Chondrocyte (in vitro differentiated cells): ENCODE measurements at regions not wholly inside any gene's neighbourhood (a gene's known extent, or its start where the extent isn't known, plus 50 kb on each side); places are given as distances from the start of the nearest gene placed in this dataset.
"Not testable (repeated sequence)": the region's sequence is repeated elsewhere in the genome, so short reads cannot be mapped to it uniquely, and the experiment has no call there.

Source experiments
- DNase-seq: peaks from one replicate; pipeline ENCODE4 v3.0.0; 2021; ENCODE audit warnings: mixed read lengths, low spot score
- H3K27ac Mint-ChIP-seq: one replicate; pipeline ENCODE4 v1.8.0; 2021; ENCODE audit warnings: mild to moderate bottlenecking, moderate library complexity, mixed read lengths; ENCODE audit not compliant: unreplicated experiment
- H3K27me3 Mint-ChIP-seq: 2 replicates; pipeline ENCODE4 v1.8.0; 2021; ENCODE audit warnings: low read depth, mixed read lengths
- H3K36me3 Mint-ChIP-seq: 2 replicates; pipeline ENCODE4 v1.8.0; 2021; ENCODE audit warnings: low read depth, mixed read lengths
- H3K4me1 Mint-ChIP-seq: 2 replicates; pipeline ENCODE4 v1.8.0; 2021; ENCODE audit warnings: low read depth, mild to moderate bottlenecking, mixed read lengths
- H3K4me3 Mint-ChIP-seq: one replicate; pipeline ENCODE4 v1.8.0; 2021; ENCODE audit warnings: mild to moderate bottlenecking, moderate library complexity, mixed read lengths; ENCODE audit not compliant: unreplicated experiment
- H3K9me3 Mint-ChIP-seq: 2 replicates; pipeline ENCODE4 v1.8.0; 2021; ENCODE audit warnings: low read depth, mixed read lengths
- CTCF ChIP-seq: fragments of 200-600 bp; sonication (generic); IDR thresholded peaks from 2 replicates; pipeline ENCODE4 v1.5.0; 2021; ENCODE audit warnings: antibody characterized with exemption, mild to moderate bottlenecking, moderate library complexity

DNA sequence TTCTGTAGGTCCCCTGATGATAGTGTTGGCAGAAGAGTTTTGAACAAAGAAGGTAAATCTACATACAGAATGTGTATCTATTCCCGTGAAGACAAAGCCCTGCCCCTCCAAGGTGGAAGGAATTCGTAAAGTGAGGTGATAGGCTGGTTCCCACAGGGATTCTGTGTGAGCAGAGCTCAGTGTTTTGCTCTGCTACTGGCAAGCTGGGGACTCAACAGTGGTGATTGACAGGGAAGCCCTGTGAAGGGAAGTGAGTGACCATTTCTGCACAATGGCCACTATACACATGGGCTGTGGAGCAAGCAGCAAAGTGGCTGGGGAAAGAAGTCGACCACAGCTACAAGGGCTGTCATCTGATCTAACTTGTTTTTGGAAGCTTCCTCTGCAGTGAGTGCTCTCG lies 90.0 kb upstream of the LRRN2 start:
- DNase-seq: no peak
- H3K9me3 Mint-ChIP-seq: no peaks in the 10 kb centered on the region
- H3K4me1 Mint-ChIP-seq: no peaks in the 10 kb centered on the region
- H3K36me3 Mint-ChIP-seq: no peaks in the 10 kb centered on the region
- H3K4me3 Mint-ChIP-seq: no peak overlapping the region
- TF ChIP-seq CTCF: no peak
- no peak overlapping the region for H3K27ac Mint-ChIP-seq
- peaks cover 45% of the 10 kb centered on the region for H3K27me3 Mint-ChIP-seq

GRCh38 chr1:204777591-204777990 lies 92.1 kb upstream of the LRRN2 start:
- Mint-ChIP-seq H3K4me3 (no peak overlapping the region), H3K9me3 (no peaks in the 10 kb centered on the region), H3K27me3 (peaks cover 37% of the 10 kb centered on the region), H3K4me1 (no peaks in the 10 kb centered on the region), H3K36me3 (no peaks in the 10 kb centered on the region), H3K27ac (no peak overlapping the region)
- DNase-seq: no peak
- no peak for TF ChIP-seq CTCF

DNA sequence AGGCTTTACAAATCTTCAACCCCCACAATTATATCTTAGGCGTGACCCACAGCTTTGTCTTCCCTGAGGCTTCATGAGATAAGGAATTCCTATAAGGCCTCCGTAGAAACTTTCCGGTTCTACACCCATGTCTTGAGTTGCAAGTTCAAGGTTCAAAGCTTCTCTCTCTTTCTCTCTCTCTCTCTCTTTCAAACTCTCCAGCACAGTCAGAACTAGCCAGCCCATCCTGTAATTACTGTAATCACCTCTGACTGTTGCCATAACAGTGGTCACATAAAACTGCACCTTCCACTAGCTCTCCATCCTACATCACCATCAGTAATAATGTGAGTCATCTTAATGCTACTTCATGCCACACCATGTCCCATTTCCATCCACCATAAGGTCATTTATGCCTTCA lies 90.0 kb upstream of the NFASC start:
- no peak overlapping the region for H3K4me3 Mint-ChIP-seq
- H3K36me3 Mint-ChIP-seq: no peaks in the 10 kb centered on the region
- H3K27me3 Mint-ChIP-seq: peaks cover 26% of the 10 kb centered on the region
- H3K4me1 Mint-ChIP-seq: no peaks in the 10 kb centered on the region
- TF ChIP-seq CTCF: no peak
- DNase-seq: no peak
- H3K27ac Mint-ChIP-seq: no peak overlapping the region
- H3K9me3 Mint-ChIP-seq: no peaks in the 10 kb centered on the region

- Mint-ChIP-seq H3K36me3 (no peaks in the 10 kb centered on the region), H3K9me3 (no peaks in the 10 kb centered on the region), H3K27ac (no peak overlapping the region), H3K4me1 (no peaks in the 10 kb centered on the region), H3K27me3 (peaks cover 34% of the 10 kb centered on the region), H3K4me3 (no peak overlapping the region)
- TF ChIP-seq CTCF: no peak
- no peak for DNase-seq
Measured at GRCh38 chr1:204782118-204782700, 88.5 kb upstream of the NFASC start.

DNA sequence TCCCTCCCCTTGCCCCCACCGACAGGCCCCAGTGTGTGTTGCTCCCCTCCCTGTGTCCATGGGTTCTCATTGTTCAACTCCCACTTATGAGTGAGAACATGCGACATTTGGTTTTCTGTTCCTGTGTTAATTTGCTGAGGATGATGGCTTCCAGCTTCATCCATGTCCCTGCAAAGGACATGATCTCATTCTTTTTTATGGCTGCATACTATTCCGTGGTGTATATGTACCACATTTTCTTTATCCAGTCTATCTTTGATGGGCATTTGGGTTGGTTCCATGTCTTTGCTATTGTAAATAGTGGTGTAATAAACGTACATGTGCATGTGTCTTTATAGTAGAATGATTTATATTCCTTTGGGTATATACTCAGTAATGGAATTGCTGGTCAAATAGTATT lies 85.6 kb upstream of the NFASC start:
- H3K36me3 Mint-ChIP-seq, H3K27ac Mint-ChIP-seq, H3K4me1 Mint-ChIP-seq, DNase-seq, H3K4me3 Mint-ChIP-seq, H3K9me3 Mint-ChIP-seq: not testable (repeated sequence)
- peaks cover 54% of the 10 kb centered on the region for H3K27me3 Mint-ChIP-seq

- Mint-ChIP-seq H3K4me1 (no peaks in the 10 kb centered on the region), H3K27me3 (peaks cover 57% of the 10 kb centered on the region), H3K27ac (no peak overlapping the region), H3K9me3 (no peaks in the 10 kb centered on the region), H3K36me3 (no peaks in the 10 kb centered on the region), H3K4me3 (no peak overlapping the region)
- no peak for DNase-seq
- no peak for TF ChIP-seq CTCF
Measured at GRCh38 chr1:204788470-204788869, 82.2 kb upstream of the NFASC start.
